HepG2 (cell line): ENCODE measurements at regions not wholly inside any gene's neighbourhood (a gene's known extent, or its start where the extent isn't known, plus 50 kb on each side); places are given as distances from the start of the nearest gene placed in this dataset.

Source experiments
- MXI1 ChIP-seq: IDR thresholded peaks from 3 replicates; pipeline ENCODE4 v1.6.1; 2012; ENCODE audit warnings: low read depth, low read length, inconsistent platforms, borderline replicate concordance
- SMARCC2 ChIP-seq: fragments of 450-650 bp; IDR thresholded peaks from 2 replicates; pipeline ENCODE4 v1.6.1; 2017; ENCODE audit warnings: antibody characterized with exemption, mild to moderate bottlenecking
- ZNF558 ChIP-seq: sonication (generic); formaldehyde crosslinking; IDR thresholded peaks from 2 replicates; pipeline ENCODE4 v1.9.0; 2022; ENCODE audit warnings: mild to moderate bottlenecking, missing genetic modification reagents, borderline replicate concordance
- TF ChIP-seq, protein P1 (sequence below): sonication (generic); formaldehyde crosslinking; conservative IDR thresholded peaks from 2 replicates; pipeline ENCODE4 v1.4.0; 2020; ENCODE audit warnings: missing genetic modification reagents
- TF ChIP-seq, protein P2 (sequence below): sonication (generic); formaldehyde crosslinking; IDR thresholded peaks from 2 replicates; pipeline ENCODE4 v1.5.0; 2020; ENCODE audit warnings: mild to moderate bottlenecking, missing genetic modification reagents, moderate library complexity
- TF ChIP-seq, protein P3 (sequence below): IDR thresholded peaks from 2 replicates; pipeline ENCODE4 v1.6.1; 2012; ENCODE audit warnings: inconsistent platforms

- TF ChIP-seq SMARCC2 (no peak), MXI1 (no peak), ZNF558 (CRISPR knock-in tag) (no peak)
- TF ChIP-seq, protein P1, sequence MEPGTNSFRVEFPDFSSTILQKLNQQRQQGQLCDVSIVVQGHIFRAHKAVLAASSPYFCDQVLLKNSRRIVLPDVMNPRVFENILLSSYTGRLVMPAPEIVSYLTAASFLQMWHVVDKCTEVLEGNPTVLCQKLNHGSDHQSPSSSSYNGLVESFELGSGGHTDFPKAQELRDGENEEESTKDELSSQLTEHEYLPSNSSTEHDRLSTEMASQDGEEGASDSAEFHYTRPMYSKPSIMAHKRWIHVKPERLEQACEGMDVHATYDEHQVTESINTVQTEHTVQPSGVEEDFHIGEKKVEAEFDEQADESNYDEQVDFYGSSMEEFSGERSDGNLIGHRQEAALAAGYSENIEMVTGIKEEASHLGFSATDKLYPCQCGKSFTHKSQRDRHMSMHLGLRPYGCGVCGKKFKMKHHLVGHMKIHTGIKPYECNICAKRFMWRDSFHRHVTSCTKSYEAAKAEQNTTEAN (CRISPR knock-in tag), result no peak
- TF ChIP-seq, protein P2, sequence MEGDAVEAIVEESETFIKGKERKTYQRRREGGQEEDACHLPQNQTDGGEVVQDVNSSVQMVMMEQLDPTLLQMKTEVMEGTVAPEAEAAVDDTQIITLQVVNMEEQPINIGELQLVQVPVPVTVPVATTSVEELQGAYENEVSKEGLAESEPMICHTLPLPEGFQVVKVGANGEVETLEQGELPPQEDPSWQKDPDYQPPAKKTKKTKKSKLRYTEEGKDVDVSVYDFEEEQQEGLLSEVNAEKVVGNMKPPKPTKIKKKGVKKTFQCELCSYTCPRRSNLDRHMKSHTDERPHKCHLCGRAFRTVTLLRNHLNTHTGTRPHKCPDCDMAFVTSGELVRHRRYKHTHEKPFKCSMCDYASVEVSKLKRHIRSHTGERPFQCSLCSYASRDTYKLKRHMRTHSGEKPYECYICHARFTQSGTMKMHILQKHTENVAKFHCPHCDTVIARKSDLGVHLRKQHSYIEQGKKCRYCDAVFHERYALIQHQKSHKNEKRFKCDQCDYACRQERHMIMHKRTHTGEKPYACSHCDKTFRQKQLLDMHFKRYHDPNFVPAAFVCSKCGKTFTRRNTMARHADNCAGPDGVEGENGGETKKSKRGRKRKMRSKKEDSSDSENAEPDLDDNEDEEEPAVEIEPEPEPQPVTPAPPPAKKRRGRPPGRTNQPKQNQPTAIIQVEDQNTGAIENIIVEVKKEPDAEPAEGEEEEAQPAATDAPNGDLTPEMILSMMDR (CRISPR knock-in tag), result no peak
- TF ChIP-seq, protein P3, sequence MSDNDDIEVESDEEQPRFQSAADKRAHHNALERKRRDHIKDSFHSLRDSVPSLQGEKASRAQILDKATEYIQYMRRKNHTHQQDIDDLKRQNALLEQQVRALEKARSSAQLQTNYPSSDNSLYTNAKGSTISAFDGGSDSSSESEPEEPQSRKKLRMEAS, result no peak
These were observed 187.4 kb upstream of the RBMS1 start for GRCh38 chr2:160680974-160681373.
